BE2C (cell line): ENCODE measurements at regions not wholly inside any gene's neighbourhood (a gene's known extent, or its start where the extent isn't known, plus 50 kb on each side); places are given as distances from the start of the nearest gene placed in this dataset.

ENCODE experiments used
- DNase-seq: peaks from one replicate; pipeline ENCODE4 v3.0.0-alpha.2; 2020
- H3K27me3 ChIP-seq: fragments of 250-450 bp; sonication (Bioruptor Pico); 2 replicates; pipeline ENCODE4 v1.5.1; 2020; ENCODE audit warnings: mild to moderate bottlenecking
- H3K36me3 ChIP-seq: fragments of 250-450 bp; sonication (Bioruptor Pico); 2 replicates; pipeline ENCODE4 v1.5.1; 2020; ENCODE audit warnings: mild to moderate bottlenecking
- H3K4me1 ChIP-seq: fragments of 250-450 bp; sonication (Bioruptor Pico); 2 replicates; pipeline ENCODE4 v1.5.1; 2020
- H3K4me3 ChIP-seq: 2 replicates; pipeline ENCODE4 v1.5.1; 2011; ENCODE audit warnings: low read depth, low read length
- H3K9me3 ChIP-seq: fragments of 250-450 bp; sonication (Bioruptor Pico); 2 replicates; pipeline ENCODE4 v1.5.1; 2020
- TF ChIP-seq, protein P1 (sequence below): IDR thresholded peaks from 2 replicates; pipeline ENCODE4 v1.5.1; 2012; ENCODE audit warnings: mild to moderate bottlenecking, low read depth, low read length

GRCh38 chr6:54624779-54625178, 221.8 kb upstream of the FAM83B start:
- no peak overlapping the region for H3K4me3 ChIP-seq
- no peaks in the 10 kb centered on the region for H3K27me3 ChIP-seq
- TF ChIP-seq, protein P1, sequence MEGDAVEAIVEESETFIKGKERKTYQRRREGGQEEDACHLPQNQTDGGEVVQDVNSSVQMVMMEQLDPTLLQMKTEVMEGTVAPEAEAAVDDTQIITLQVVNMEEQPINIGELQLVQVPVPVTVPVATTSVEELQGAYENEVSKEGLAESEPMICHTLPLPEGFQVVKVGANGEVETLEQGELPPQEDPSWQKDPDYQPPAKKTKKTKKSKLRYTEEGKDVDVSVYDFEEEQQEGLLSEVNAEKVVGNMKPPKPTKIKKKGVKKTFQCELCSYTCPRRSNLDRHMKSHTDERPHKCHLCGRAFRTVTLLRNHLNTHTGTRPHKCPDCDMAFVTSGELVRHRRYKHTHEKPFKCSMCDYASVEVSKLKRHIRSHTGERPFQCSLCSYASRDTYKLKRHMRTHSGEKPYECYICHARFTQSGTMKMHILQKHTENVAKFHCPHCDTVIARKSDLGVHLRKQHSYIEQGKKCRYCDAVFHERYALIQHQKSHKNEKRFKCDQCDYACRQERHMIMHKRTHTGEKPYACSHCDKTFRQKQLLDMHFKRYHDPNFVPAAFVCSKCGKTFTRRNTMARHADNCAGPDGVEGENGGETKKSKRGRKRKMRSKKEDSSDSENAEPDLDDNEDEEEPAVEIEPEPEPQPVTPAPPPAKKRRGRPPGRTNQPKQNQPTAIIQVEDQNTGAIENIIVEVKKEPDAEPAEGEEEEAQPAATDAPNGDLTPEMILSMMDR, result no peak
- no peaks in the 10 kb centered on the region for H3K9me3 ChIP-seq
- H3K4me1 ChIP-seq, result no peaks in the 10 kb centered on the region
- no peaks in the 10 kb centered on the region for H3K36me3 ChIP-seq
- no peak for DNase-seq

DNA sequence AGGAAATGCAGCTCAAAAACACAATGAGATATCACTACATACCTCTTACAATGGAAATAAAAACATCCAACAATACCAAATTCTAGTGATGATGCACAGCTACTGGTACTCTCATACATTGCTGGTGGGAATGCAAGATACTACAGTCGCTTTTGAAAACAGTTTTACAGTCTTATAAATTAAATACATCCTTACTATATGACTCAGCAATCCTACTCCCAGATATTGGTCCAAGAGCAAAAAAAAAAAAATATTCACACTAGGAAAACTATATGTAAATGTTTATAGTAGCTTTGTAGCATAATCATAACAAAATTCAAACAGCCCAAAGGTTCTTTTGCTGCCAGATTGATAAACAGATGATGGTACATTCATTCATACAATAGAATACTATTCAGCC, 217.4 kb upstream of the FAM83B start:
- Histone ChIP-seq H3K27me3 (no peaks in the 10 kb centered on the region), H3K4me1 (no peaks in the 10 kb centered on the region), H3K9me3 (no peaks in the 10 kb centered on the region), H3K4me3 (no peak overlapping the region), H3K36me3 (no peaks in the 10 kb centered on the region)
- no peak for DNase-seq
- TF ChIP-seq, protein P1, result no peak

GRCh38 chr6:54632984-54633565, 213.5 kb upstream of the FAM83B start:
- Histone ChIP-seq H3K9me3 (no peaks in the 10 kb centered on the region), H3K4me1 (no peaks in the 10 kb centered on the region), H3K36me3 (no peaks in the 10 kb centered on the region), H3K27me3 (no peaks in the 10 kb centered on the region), H3K4me3 (no peak overlapping the region)
- TF ChIP-seq, protein P1, result no peak
- no peak for DNase-seq

- Histone ChIP-seq H3K36me3 (no peaks in the 10 kb centered on the region), H3K4me1 (no peaks in the 10 kb centered on the region), H3K4me3 (no peak overlapping the region), H3K9me3 (no peaks in the 10 kb centered on the region), H3K27me3 (no peaks in the 10 kb centered on the region)
- DNase-seq, result no peak
- TF ChIP-seq, protein P1, result no peak
These were observed 213.0 kb upstream of the FAM83B start for GRCh38 chr6:54633601-54634000.

- TF ChIP-seq, protein P1, result no peak
- no peak for DNase-seq
- H3K27me3 ChIP-seq, result no peaks in the 10 kb centered on the region
- no peaks in the 10 kb centered on the region for H3K36me3 ChIP-seq
- H3K4me1 ChIP-seq, result no peaks in the 10 kb centered on the region
- H3K9me3 ChIP-seq, result no peaks in the 10 kb centered on the region; the same call in 1 of the 2 replicates
- no peak overlapping the region for H3K4me3 ChIP-seq
These were observed 205.7 kb upstream of the FAM83B start for GRCh38 chr6:54640911-54641310.

GRCh38 chr6:54646069-54646950, 200.3 kb upstream of the FAM83B start:
- no peaks in the 10 kb centered on the region for H3K4me1 ChIP-seq
- H3K27me3 ChIP-seq, result no peaks in the 10 kb centered on the region
- H3K4me3 ChIP-seq, result no peak overlapping the region
- H3K9me3 ChIP-seq, result no peaks in the 10 kb centered on the region
- H3K36me3 ChIP-seq, result no peaks in the 10 kb centered on the region
- DNase-seq, result no peak
- TF ChIP-seq, protein P1, result no peak
